Keratinocyte (primary cell): ENCODE measurements at regions not wholly inside any gene's neighbourhood (a gene's known extent, or its start where the extent isn't known, plus 50 kb on each side); places are given as distances from the start of the nearest gene placed in this dataset.
A peak's percentile ranks its signal among the peaks of the same experiment; 100 is the strongest.

Experiments
- DNase-seq: peaks from one replicate; pipeline ENCODE4 v3.0.0-alpha.2; 2011; ENCODE audit warnings: low read depth, missing footprints, low spot score
- FAIRE-seq: peaks from 2 replicates; lab custom pipeline; 2011; peaks lifted over from hg19 to GRCh38; lab: Jason Lieb, UNC
- H2AFZ ChIP-seq: 2 replicates; pipeline ENCODE4 v1.6.0; 2012; ENCODE audit warnings: low read length, control low read depth, inconsistent platforms; ENCODE audit not compliant: control insufficient read depth
- H3K27ac ChIP-seq: 2 replicates; pipeline ENCODE4 v1.5.1; 2011; ENCODE audit warnings: low read length; ENCODE audit not compliant: control insufficient read depth, insufficient read depth
- H3K27me3 ChIP-seq: 3 replicates; pipeline ENCODE4 v1.6.0; 2011; ENCODE audit warnings: low read length; ENCODE audit not compliant: control insufficient read depth, insufficient read depth; ENCODE audit errors: extremely low read depth
- H3K36me3 ChIP-seq, 2 experiments: 2 replicates in 1 of 2; 3 replicates in 1 of 2; pipeline ENCODE4 v1.5.1; 2011; ENCODE audit warnings: low read length in 2 of 2, mild to moderate bottlenecking in 1 of 2; ENCODE audit not compliant: control insufficient read depth in 2 of 2, insufficient read depth in 2 of 2; ENCODE audit errors: extremely low read depth in 1 of 2
- H3K4me1 ChIP-seq: 3 replicates; pipeline ENCODE4 v1.5.1; 2011; ENCODE audit warnings: low read length; ENCODE audit not compliant: control insufficient read depth, insufficient read depth; ENCODE audit errors: extremely low read depth
- H3K4me2 ChIP-seq: 3 replicates; pipeline ENCODE4 v1.6.0; 2011; ENCODE audit warnings: low read depth, low read length; ENCODE audit not compliant: control insufficient read depth, insufficient read depth; ENCODE audit errors: extremely low read depth
- H3K4me3 ChIP-seq, 3 experiments: fragments of 200-600 bp in 1 of 3; sonication (generic) in 1 of 3; 2 replicates in 2 of 3; 3 replicates in 1 of 3; pipeline ENCODE4 v1.5.1; 2011 to 2016; ENCODE audit warnings: low read length in 3 of 3, mild to moderate bottlenecking in 3 of 3, control low read depth in 2 of 3, inconsistent platforms in 1 of 3, low read depth in 1 of 3, mixed read lengths in 1 of 3, mixed run types in 1 of 3, moderate library complexity in 1 of 3; ENCODE audit not compliant: control insufficient read depth in 2 of 3, insufficient read depth in 2 of 3; ENCODE audit errors: extremely low read depth in 1 of 3
- H3K79me2 ChIP-seq: 2 replicates; pipeline ENCODE4 v1.6.0; 2012; ENCODE audit warnings: low read length; ENCODE audit not compliant: control insufficient read depth, insufficient read depth
- H3K9ac ChIP-seq: 3 replicates; pipeline ENCODE4 v1.6.0; 2011; ENCODE audit warnings: low read length; ENCODE audit not compliant: control insufficient read depth, insufficient read depth; ENCODE audit errors: extremely low read depth
- H3K9me1 ChIP-seq: 3 replicates; pipeline ENCODE4 v1.6.0; 2011; ENCODE audit warnings: low read length; ENCODE audit not compliant: control insufficient read depth, insufficient read depth; ENCODE audit errors: extremely low read depth
- H3K9me3 ChIP-seq: 2 replicates; pipeline ENCODE4 v1.5.1; 2012; ENCODE audit warnings: low read depth, low read length; ENCODE audit not compliant: control insufficient read depth
- H4K20me1 ChIP-seq: 3 replicates; pipeline ENCODE4 v1.6.0; 2011; ENCODE audit warnings: low read length; ENCODE audit not compliant: control insufficient read depth, insufficient read depth; ENCODE audit errors: extremely low read depth
- CTCF ChIP-seq, 3 experiments: IDR thresholded peaks in 1 of 3; conservative IDR thresholded peaks in 1 of 3; optimal IDR thresholded peaks in 1 of 3; 2 replicates in 2 of 3; 3 replicates in 1 of 3; pipeline versions ENCODE3 to v1.5.1; 2011; ENCODE audit warnings: low read length in 3 of 3, mild to moderate bottlenecking in 3 of 3, moderate library complexity in 2 of 3, control low read depth in 1 of 3, inconsistent platforms in 1 of 3; ENCODE audit not compliant: insufficient read depth in 2 of 3; ENCODE audit errors: extremely low read depth in 1 of 3
- EZH2 ChIP-seq: IDR thresholded peaks from one replicate; pipeline ENCODE4 v1.6.1; 2012; ENCODE audit warnings: inconsistent platforms, mild to moderate bottlenecking, low read length, moderate library complexity
- dilution Hi-C: fragments of 300-500 bp; cut with MboI; formaldehyde crosslinking; loops from one replicate; pipeline ENCODE4 v1.7.0; 2020; ENCODE audit warnings: low sequenced_read_pairs; ENCODE audit not compliant: extremely low pct_ligation_motif_present

DNA sequence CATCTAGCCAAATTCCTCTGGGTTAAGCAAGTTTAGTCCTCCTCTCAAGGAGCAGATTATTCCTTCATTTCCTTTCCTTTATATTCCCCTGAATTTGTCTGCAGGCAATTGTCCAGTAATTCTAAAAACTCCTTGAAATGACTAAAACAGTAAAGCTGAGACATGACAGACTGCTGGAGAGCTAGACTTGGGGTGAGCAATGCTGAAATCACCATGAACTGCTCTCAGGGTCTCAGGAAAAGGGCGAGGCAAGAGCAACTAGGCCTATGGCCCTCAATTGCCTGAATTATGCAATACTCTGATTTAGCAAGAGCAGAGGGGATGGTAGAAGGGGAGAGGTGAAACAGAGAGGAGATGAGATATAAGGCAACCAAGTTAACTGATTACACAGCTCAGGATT, 172.9 kb upstream of the NREP start:
- Histone ChIP-seq H3K27me3 (no peaks in the 10 kb centered on the region), H2AFZ (no peak overlapping the region), H3K27ac (peak overlapping the region; percentile 66), H3K9me3 (no peaks in the 10 kb centered on the region), H3K4me1 (peaks cover 40% of the 10 kb centered on the region), H3K79me2 (no peaks in the 10 kb centered on the region), H4K20me1 (no peaks in the 10 kb centered on the region), H3K4me3 (no peak overlapping the region), H3K36me3 (no peaks in the 10 kb centered on the region), H3K9me1 (no peaks in the 10 kb centered on the region), H3K9ac (no peak overlapping the region), H3K4me2 (peak overlapping the region; percentile 45)
- DNase-seq: peak; percentile 35
- peak; percentile 94 for FAIRE-seq
- TF ChIP-seq EZH2 (no peak), CTCF (optimal IDR thresholded peaks at IDR 0.05 in 1 of 3, IDR thresholded peaks at IDR 0.05 in 1 of 3, conservative IDR thresholded peaks at IDR 0.05 in 1 of 3; ENCODE audit: extremely low read depth in 1 of 3, insufficient read depth in 2 of 3, low read length in 3 of 3) (no peak)
- dilution Hi-C loops: no loop called here

DNA sequence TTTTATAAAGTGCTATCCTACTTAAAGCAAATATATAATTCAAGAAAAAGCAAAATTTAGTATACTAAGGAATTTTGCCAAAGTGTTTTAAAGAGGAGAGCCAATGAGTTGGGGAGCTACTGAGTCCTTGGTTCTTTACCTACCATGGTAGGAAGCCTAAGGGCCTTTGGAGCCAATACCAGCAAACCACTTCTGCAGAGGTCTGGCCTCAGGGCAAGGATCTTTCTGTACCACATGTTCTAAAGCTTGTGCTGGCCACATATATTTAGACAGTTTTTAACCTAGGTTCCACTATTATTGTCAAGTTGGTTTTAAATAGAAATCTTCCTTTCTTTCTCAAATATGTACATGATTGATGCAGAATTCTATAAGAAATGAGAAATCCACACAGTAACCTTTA, 172.3 kb upstream of the NREP start:
- H3K9ac ChIP-seq: peak overlapping the region; percentile 10
- no peaks in the 10 kb centered on the region for H3K9me3 ChIP-seq
- FAIRE-seq: peak; percentile 52
- no peaks in the 10 kb centered on the region for H3K79me2 ChIP-seq
- H3K36me3 ChIP-seq: no peaks in the 10 kb centered on the region
- no peak overlapping the region for H2AFZ ChIP-seq
- peak overlapping the region; percentile 66 for H3K27ac ChIP-seq
- H3K27me3 ChIP-seq: no peaks in the 10 kb centered on the region
- H3K4me1 ChIP-seq: peaks cover 40% of the 10 kb centered on the region
- H4K20me1 ChIP-seq: no peaks in the 10 kb centered on the region
- H3K4me2 ChIP-seq: peak overlapping the region; percentile 45
- no peak for DNase-seq
- no peak overlapping the region for H3K4me3 ChIP-seq
- dilution Hi-C loops: no loop called here
- no peaks in the 10 kb centered on the region for H3K9me1 ChIP-seq
- TF ChIP-seq EZH2 (no peak), CTCF (optimal IDR thresholded peaks at IDR 0.05 in 1 of 3, IDR thresholded peaks at IDR 0.05 in 1 of 3, conservative IDR thresholded peaks at IDR 0.05 in 1 of 3; ENCODE audit: extremely low read depth in 1 of 3, insufficient read depth in 2 of 3, low read length in 3 of 3) (no peak)
